IMR-90 (cell line): ENCODE measurements at regions not wholly inside any gene's neighbourhood (a gene's known extent, or its start where the extent isn't known, plus 50 kb on each side); places are given as distances from the start of the nearest gene placed in this dataset.

Experiments used
- ATAC-seq: fragments of 200-7000 bp; cut with Tn5 transposase; 2 replicates; pipeline ENCODE4 v1.9.1; 2020; ENCODE audit warnings: low read depth, mild to moderate bottlenecking, moderate library complexity
- BruUV-seq: library from RNA; stranded (reverse); fragments of 400-500 nt; replicated peaks from 2 replicates; lab custom pipeline; 2021; lab: Mats Ljungman, UMichigan
- CTCF ChIA-PET: fragments of 300-600 bp; formaldehyde crosslinking; extraction: SDS; loops from one replicate; lab custom pipeline; 2021; ENCODE audit warnings: antibody characterized with exemption; lab: Yijun Ruan, JAX
- POLR2A ChIA-PET: fragments of 300-600 bp; sonication (Branson Sonifier 250); formaldehyde crosslinking; loops from one replicate; lab custom pipeline; 2022; ENCODE audit warnings: antibody characterized with exemption; ENCODE audit not compliant: unreplicated experiment; lab: Charles Lee
- DNase-seq: peaks from one replicate; pipeline ENCODE4 v3.0.0; 2013
- H2AFZ ChIP-seq: replicated peaks from 2 replicates; pipeline ENCODE3; 2013; ENCODE audit warnings: low read length, mild to moderate bottlenecking; ENCODE audit not compliant: poor library complexity
- H2AK5ac ChIP-seq: 2 replicates; pipeline ENCODE4 v1.6.1; 2013; ENCODE audit warnings: low read depth, low read length, inconsistent platforms
- H2AK9ac ChIP-seq: replicated peaks from 2 replicates; pipeline ENCODE3; 2013; ENCODE audit warnings: mild to moderate bottlenecking, low read depth, low read length, moderate library complexity; ENCODE audit not compliant: poor library complexity
- H2BK120ac ChIP-seq: 2 replicates; pipeline ENCODE4 v1.6.1; 2013; ENCODE audit warnings: low read depth, low read length, inconsistent platforms
- H2BK15ac ChIP-seq: 3 replicates; pipeline ENCODE4 v1.6.1; 2013; ENCODE audit warnings: low read depth, low read length, inconsistent platforms
- H2BK20ac ChIP-seq: 2 replicates; pipeline ENCODE4 v1.6.1; 2013; ENCODE audit warnings: low read depth, mild to moderate bottlenecking, inconsistent platforms, low read length, moderate library complexity
- H2BK5ac ChIP-seq: 2 replicates; pipeline ENCODE4 v1.6.1; 2013; ENCODE audit warnings: mild to moderate bottlenecking, low read depth, low read length, inconsistent platforms; ENCODE audit not compliant: poor library complexity, severe bottlenecking
- H3K14ac ChIP-seq: replicated peaks from 2 replicates; pipeline ENCODE4 v1.6.1; 2013; ENCODE audit warnings: low read depth, low read length, inconsistent platforms
- H3K18ac ChIP-seq: 2 replicates; pipeline ENCODE4 v1.6.1; 2013; ENCODE audit warnings: low read depth, low read length, control low read depth
- H3K23ac ChIP-seq: 2 replicates; pipeline ENCODE4 v1.6.1; 2013; ENCODE audit warnings: low read depth, low read length, inconsistent platforms
- H3K27ac ChIP-seq: 2 replicates; pipeline ENCODE4 v1.5.1; 2013; ENCODE audit warnings: mild to moderate bottlenecking, control low read depth, low read length; ENCODE audit not compliant: insufficient read depth
- H3K27me3 ChIP-seq: 2 replicates; pipeline ENCODE4 v1.6.1; 2013; ENCODE audit warnings: low read length; ENCODE audit not compliant: control insufficient read depth, insufficient read depth
- H3K36me3 ChIP-seq: 2 replicates; pipeline ENCODE4 v1.6.1; 2013; ENCODE audit warnings: low read length, mixed read lengths; ENCODE audit not compliant: control insufficient read depth, insufficient read depth
- H3K4ac ChIP-seq: 2 replicates; pipeline ENCODE4 v1.6.1; 2013; ENCODE audit warnings: low read depth, low read length, inconsistent platforms
- H3K4me1 ChIP-seq: 2 replicates; pipeline ENCODE4 v1.6.1; 2013; ENCODE audit warnings: low read length, mixed read lengths; ENCODE audit not compliant: control insufficient read depth, insufficient read depth
- H3K4me2 ChIP-seq: 2 replicates; pipeline ENCODE4 v1.6.1; 2013; ENCODE audit warnings: low read depth, mild to moderate bottlenecking, control low read depth, low read length, moderate library complexity
- H3K4me3 ChIP-seq: 2 replicates; pipeline ENCODE4 v1.5.1; 2013; ENCODE audit warnings: low read depth, mild to moderate bottlenecking, control low read depth, low read length, moderate library complexity; ENCODE audit not compliant: insufficient read depth
- H3K56ac ChIP-seq: 2 replicates; pipeline ENCODE4 v1.6.1; 2013; ENCODE audit warnings: low read length, inconsistent platforms; ENCODE audit not compliant: insufficient read depth; ENCODE audit errors: extremely low read depth
- H3K79me1 ChIP-seq, 2 experiments: 2 replicates each; pipeline ENCODE4 v1.6.1; 2013; ENCODE audit warnings: low read length in 2 of 2, inconsistent platforms in 1 of 2, low read depth in 1 of 2
- H3K9ac ChIP-seq: 2 replicates; pipeline ENCODE4 v1.6.1; 2013; ENCODE audit warnings: low read depth, low read length, control low read depth
- H3K9me1 ChIP-seq: 2 replicates; pipeline ENCODE4 v1.6.1; 2013; ENCODE audit warnings: low read length, inconsistent platforms; ENCODE audit not compliant: insufficient read depth
- H3K9me3 ChIP-seq: 2 replicates; pipeline ENCODE4 v1.6.1; 2013; ENCODE audit warnings: low read length; ENCODE audit not compliant: control insufficient read depth, insufficient read depth
- H4K20me1 ChIP-seq: 2 replicates; pipeline ENCODE4 v1.6.1; 2013; ENCODE audit warnings: low read length, inconsistent platforms; ENCODE audit not compliant: insufficient read depth
- H4K5ac ChIP-seq: 2 replicates; pipeline ENCODE4 v1.6.1; 2013; ENCODE audit warnings: mild to moderate bottlenecking, low read depth, low read length, control low read depth
- H4K8ac ChIP-seq, 2 experiments: 2 replicates each; pipeline ENCODE4 v1.6.1; 2013; ENCODE audit warnings: low read depth in 2 of 2, low read length in 2 of 2, control low read depth in 1 of 2, inconsistent platforms in 1 of 2
- H4K91ac ChIP-seq: 2 replicates; pipeline ENCODE4 v1.6.1; 2013; ENCODE audit warnings: low read depth, low read length, inconsistent platforms; ENCODE audit not compliant: insufficient read depth
- BHLHE40 ChIP-seq: fragments of 150-350 bp; IDR thresholded peaks from 2 replicates; pipeline ENCODE4 v1.6.1; 2016; ENCODE audit warnings: mild to moderate bottlenecking, low read depth, low read length
- CEBPB ChIP-seq: IDR thresholded peaks from 2 replicates; pipeline ENCODE4 v1.6.1; 2012; ENCODE audit warnings: low read depth, low read length, improper control_type of control experiment
- CHD1 ChIP-seq: IDR thresholded peaks from 2 replicates; pipeline ENCODE4 v1.6.1; 2012; ENCODE audit warnings: low read depth, low read length, improper control_type of control experiment
- MAFK ChIP-seq: IDR thresholded peaks from 2 replicates; pipeline ENCODE4 v1.6.1; 2012; ENCODE audit warnings: low read depth, low read length, improper control_type of control experiment
- MAZ ChIP-seq: IDR thresholded peaks from 2 replicates; pipeline ENCODE4 v1.6.1; 2012; ENCODE audit warnings: low read depth, mild to moderate bottlenecking, low read length, improper control_type of control experiment, moderate library complexity, borderline replicate concordance
- NFE2L2 ChIP-seq: fragments of 150-350 bp; IDR thresholded peaks from 2 replicates; pipeline ENCODE4 v1.6.1; 2016; ENCODE audit warnings: low read depth, mild to moderate bottlenecking, low read length
- RAD21 ChIP-seq: IDR thresholded peaks from 2 replicates; pipeline ENCODE4 v1.6.1; 2012; ENCODE audit warnings: low read length, improper control_type of control experiment
- WGBS, 2 experiments: methylation state at CpG; one replicate each; pipeline versions ENCODE4 v1.1.5 to v1.1.7; 2013; ENCODE audit warnings: missing lambda C conversion rate in 2 of 2; ENCODE audit not compliant: insufficient read length in 1 of 2; ENCODE audit errors: extremely low coverage in 2 of 2; 5-methylcytosine and 5-hydroxymethylcytosine counted together
- dilution Hi-C: fragments of 300-500 bp; cut with HindIII; formaldehyde crosslinking; loops from one replicate; pipeline ENCODE4 v1.14.3; 2018; ENCODE audit warnings: low sequenced_read_pairs; ENCODE audit not compliant: unreplicated experiment
- in situ Hi-C: fragments of 300-500 bp; cut with MboI; formaldehyde crosslinking; loops from 3 replicates; pipeline ENCODE4 v1.14.3; 2019; ENCODE audit warnings: low sequenced_read_pairs, inconsistent platforms, mixed read lengths
- intact Hi-C: fragments of 100-400 bp; cut with micrococcal nuclease; formaldehyde crosslinking; loops from 2 replicates; pipeline ENCODE4 v1.10.0; 2022
- TF ChIP-seq, protein P1 (sequence below): conservative IDR thresholded peaks from 2 replicates; pipeline ENCODE4 v1.5.1; 2012; ENCODE audit warnings: mild to moderate bottlenecking, low read depth, low read length, improper control_type of control experiment

DNA sequence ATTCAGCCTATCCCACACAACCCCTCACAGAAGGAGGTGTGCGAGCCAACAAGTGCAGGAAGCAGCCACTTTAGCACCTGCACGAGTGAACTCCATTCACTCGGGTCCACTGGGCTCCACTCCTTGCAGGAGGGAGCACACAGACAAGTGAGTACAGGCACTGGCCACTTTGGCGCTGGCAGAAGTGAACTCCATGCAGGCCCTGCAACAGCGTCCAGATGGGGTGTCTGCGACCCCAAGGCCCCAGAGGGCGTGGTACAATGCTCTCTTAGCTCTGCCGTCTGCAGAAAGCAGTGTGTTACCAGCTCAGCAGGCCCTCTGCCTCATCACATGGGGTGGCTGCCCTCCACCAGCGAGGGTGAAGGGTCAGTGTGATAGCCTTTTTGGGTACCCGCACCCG, 388.0 kb upstream of the CNTN4 start:
- H3K79me1 ChIP-seq, result no peaks in the 10 kb centered on the region
- H4K8ac ChIP-seq, result no peak overlapping the region
- no peak overlapping the region for H3K23ac ChIP-seq
- no peaks in the 10 kb centered on the region for H3K27me3 ChIP-seq
- no peak overlapping the region for H3K27ac ChIP-seq
- H3K36me3 ChIP-seq, result no peaks in the 10 kb centered on the region
- H2AFZ ChIP-seq, result no peak overlapping the region
- in situ Hi-C loops, result no loop called here
- no peak overlapping the region for H2BK120ac ChIP-seq
- TF ChIP-seq MAZ (no peak), BHLHE40 (no peak), CHD1 (no peak), RAD21 (no peak), CEBPB (no peak), MAFK (no peak), NFE2L2 (no peak)
- TF ChIP-seq, protein P1, sequence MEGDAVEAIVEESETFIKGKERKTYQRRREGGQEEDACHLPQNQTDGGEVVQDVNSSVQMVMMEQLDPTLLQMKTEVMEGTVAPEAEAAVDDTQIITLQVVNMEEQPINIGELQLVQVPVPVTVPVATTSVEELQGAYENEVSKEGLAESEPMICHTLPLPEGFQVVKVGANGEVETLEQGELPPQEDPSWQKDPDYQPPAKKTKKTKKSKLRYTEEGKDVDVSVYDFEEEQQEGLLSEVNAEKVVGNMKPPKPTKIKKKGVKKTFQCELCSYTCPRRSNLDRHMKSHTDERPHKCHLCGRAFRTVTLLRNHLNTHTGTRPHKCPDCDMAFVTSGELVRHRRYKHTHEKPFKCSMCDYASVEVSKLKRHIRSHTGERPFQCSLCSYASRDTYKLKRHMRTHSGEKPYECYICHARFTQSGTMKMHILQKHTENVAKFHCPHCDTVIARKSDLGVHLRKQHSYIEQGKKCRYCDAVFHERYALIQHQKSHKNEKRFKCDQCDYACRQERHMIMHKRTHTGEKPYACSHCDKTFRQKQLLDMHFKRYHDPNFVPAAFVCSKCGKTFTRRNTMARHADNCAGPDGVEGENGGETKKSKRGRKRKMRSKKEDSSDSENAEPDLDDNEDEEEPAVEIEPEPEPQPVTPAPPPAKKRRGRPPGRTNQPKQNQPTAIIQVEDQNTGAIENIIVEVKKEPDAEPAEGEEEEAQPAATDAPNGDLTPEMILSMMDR, result no peak
- no peaks in the 10 kb centered on the region for H4K20me1 ChIP-seq
- no peak overlapping the region for H4K91ac ChIP-seq
- ChIA-PET CTCF (no interaction called here), POLR2A (no interaction called here)
- intact Hi-C loops, result no loop called here
- no peak overlapping the region for H4K5ac ChIP-seq
- ATAC-seq, result no peak
- no peak overlapping the region for H3K4me2 ChIP-seq
- H2BK15ac ChIP-seq, result no peak overlapping the region
- no peak for DNase-seq
- no peak overlapping the region for H3K14ac ChIP-seq
- no peak overlapping the region for H3K4me3 ChIP-seq
- no peak overlapping the region for H3K4ac ChIP-seq
- H2BK20ac ChIP-seq, result no peak overlapping the region
- H2AK5ac ChIP-seq, result no peak overlapping the region
- H3K9me1 ChIP-seq, result no peaks in the 10 kb centered on the region
- H3K56ac ChIP-seq, result no peak overlapping the region
- H2BK5ac ChIP-seq, result no peak overlapping the region
- peaks cover 17% of the 10 kb centered on the region for H3K9me3 ChIP-seq
- no peak overlapping the region for H3K18ac ChIP-seq
- dilution Hi-C loops, result no loop called here
- WGBS, 2 experiments, result 76% methylated on average over 2 of the region's 11 CpGs; no CpG with 5 or more reads in 1 of the 2 experiments
- BruUV-seq, result no TSS peak
- no peaks in the 10 kb centered on the region for H3K4me1 ChIP-seq
- H2AK9ac ChIP-seq, result no peak overlapping the region
- H3K9ac ChIP-seq, result no peak overlapping the region
